GM21367 (cell line): ENCODE measurements at regions not wholly inside any gene's neighbourhood (a gene's known extent, or its start where the extent isn't known, plus 50 kb on each side); places are given as distances from the start of the nearest gene placed in this dataset.
"Not testable (repeated sequence)": the region's sequence is repeated elsewhere in the genome, so short reads cannot be mapped to it uniquely, and the experiment has no call there.

ENCODE experiments used
- ATAC-seq: cut with Tn5 transposase; IDR thresholded peaks from one replicate; pipeline ENCODE4 v1.9.1; 2021; ENCODE audit not compliant: unreplicated experiment

- ATAC-seq: no peak
Measured at GRCh38 chr5:101532430-101532829, 629.3 kb upstream of the ST8SIA4 start.

- ATAC-seq: no peak
Measured at GRCh38 chr5:101531026-101531425, 627.9 kb upstream of the ST8SIA4 start.

DNA sequence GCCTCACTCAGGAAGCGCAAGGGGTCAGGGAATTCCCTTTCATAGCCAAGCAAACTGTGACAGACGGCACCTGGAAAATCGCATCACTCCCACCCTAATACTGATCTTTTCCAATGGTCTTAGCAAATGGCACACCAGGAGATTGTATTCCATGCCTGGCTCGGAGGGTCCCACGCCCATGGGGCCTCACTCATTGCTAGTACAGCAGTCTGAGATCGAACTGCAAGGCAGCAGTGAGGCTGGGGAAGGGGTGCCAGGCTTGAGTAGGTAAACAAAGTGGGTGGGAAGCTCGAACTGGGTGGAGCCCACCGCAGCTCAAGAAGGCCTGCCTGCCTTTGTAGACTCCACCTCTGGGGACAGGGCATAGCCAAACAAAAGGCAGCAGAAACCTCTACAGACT lies 626.0 kb upstream of the ST8SIA4 start:
- ATAC-seq: not testable (repeated sequence)

- no peak for ATAC-seq
Measured at GRCh38 chr5:101520417-101520816, 617.3 kb upstream of the ST8SIA4 start.

GRCh38 chr5:101517795-101518194 lies 614.7 kb upstream of the ST8SIA4 start:
- ATAC-seq: no peak

- no peak for ATAC-seq
Measured at GRCh38 chr5:101515721-101516120, 612.6 kb upstream of the ST8SIA4 start.

GRCh38 chr5:101505891-101506570 lies 602.9 kb upstream of the ST8SIA4 start:
- ATAC-seq: no peak

- ATAC-seq: no peak
Measured at GRCh38 chr5:101482931-101483330, 579.8 kb upstream of the ST8SIA4 start.

GRCh38 chr5:101473483-101473882 lies 570.4 kb upstream of the ST8SIA4 start:
- no peak for ATAC-seq

GRCh38 chr5:101461455-101461854 lies 558.4 kb upstream of the ST8SIA4 start:
- no peak for ATAC-seq

GRCh38 chr5:101458587-101458986 lies 555.5 kb upstream of the ST8SIA4 start:
- ATAC-seq: no peak

DNA sequence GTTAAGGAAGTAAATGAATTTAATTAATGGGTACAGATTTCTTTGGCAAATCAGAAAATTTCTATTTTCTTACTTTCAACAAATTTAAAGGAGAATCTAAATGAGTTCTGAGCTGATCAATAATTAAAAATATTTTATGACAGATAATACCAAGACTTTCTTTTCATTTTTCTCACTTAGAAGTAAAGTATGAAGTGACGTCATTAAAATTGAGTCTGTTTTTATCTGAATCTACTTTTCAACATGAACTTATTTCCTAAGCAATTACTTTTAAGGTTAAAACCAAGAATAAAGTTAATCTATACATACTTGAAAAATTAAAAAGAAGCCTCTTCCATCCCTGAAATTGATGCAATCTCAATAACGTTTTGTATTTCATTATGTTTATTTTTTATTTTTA lies 552.8 kb upstream of the ST8SIA4 start:
- no peak for ATAC-seq

DNA sequence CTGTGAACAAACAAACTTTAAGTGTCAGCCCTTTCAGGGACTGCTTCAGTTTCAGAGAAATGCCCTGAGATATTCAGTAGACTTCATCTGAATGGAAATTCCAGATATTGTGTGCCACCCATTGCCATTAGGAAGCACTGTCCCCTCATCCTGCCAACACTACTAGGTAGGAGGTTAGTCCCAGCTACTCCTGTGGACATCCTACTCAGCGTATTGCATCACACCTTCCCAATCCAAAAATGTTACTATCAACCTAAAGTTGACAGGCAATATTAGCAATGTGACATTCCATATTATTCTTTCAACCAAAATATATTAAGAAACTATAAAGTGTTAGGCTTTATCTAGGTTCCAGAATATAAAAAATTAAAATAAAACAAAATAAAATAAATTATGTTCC lies 552.0 kb upstream of the ST8SIA4 start:
- ATAC-seq: no peak

DNA sequence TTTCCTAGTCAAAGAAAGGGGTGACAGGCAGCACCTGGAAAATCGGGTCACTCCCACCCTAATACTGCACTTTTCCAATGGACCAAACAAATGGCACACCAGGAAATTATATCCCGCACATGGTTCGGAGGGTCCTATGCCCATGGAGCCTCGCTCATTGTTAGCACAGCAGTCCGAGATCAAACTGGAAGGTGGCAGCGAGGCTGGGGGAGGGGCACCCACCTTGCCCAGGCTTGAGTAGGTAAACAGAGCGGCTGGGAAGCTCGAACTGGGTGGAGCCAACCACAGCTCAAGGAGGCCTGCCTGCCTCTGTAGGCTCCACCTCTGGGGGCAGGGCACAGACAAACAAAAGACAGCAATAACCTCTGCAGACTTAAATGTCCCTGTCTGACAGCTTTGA lies 539.2 kb upstream of the ST8SIA4 start:
- not testable (repeated sequence) for ATAC-seq

GRCh38 chr5:101440173-101440572 lies 537.1 kb upstream of the ST8SIA4 start:
- no peak for ATAC-seq

GRCh38 chr5:101437351-101437750 lies 534.3 kb upstream of the ST8SIA4 start:
- ATAC-seq: no peak

- ATAC-seq: no peak
Measured at GRCh38 chr5:101435768-101436167, 532.7 kb upstream of the ST8SIA4 start.

DNA sequence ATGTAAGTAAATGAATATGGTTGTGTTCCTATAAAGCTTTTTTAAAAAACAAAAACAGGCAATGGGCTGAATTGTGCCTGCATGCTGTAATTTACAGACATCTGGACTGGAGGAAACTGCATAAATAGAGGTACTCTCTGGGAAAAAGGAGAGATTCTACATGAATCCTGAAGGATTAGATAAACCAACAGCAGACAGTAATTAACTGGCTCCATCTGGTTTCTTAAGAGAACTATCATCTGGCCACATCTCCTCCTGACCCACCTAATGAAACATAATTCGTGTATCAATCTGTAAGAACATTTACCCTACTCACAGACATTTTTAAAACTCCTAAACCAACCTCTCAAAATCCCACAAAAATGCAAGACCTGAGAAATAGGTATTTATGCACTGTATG lies 528.1 kb upstream of the ST8SIA4 start:
- no peak for ATAC-seq

DNA sequence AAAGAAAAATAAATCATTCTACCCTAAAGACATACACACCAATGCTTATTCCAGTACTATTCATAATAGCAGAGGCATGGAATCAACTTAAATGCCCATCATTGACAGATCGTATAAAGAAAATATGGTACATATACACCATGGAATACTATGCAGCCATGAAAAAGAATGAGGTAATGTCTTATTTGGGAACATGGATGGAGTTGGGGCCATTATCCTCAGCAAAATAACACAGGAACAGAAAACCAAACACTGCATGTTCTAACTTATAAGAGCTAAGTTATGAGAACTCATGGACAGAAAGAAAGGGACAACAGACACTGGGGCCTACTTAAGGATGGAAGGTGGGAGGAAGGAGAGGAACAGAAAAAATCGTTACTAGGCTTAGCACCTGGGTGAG lies 527.5 kb upstream of the ST8SIA4 start:
- no peak for ATAC-seq

- ATAC-seq: no peak
Measured at GRCh38 chr5:101429241-101429640, 526.2 kb upstream of the ST8SIA4 start.

DNA sequence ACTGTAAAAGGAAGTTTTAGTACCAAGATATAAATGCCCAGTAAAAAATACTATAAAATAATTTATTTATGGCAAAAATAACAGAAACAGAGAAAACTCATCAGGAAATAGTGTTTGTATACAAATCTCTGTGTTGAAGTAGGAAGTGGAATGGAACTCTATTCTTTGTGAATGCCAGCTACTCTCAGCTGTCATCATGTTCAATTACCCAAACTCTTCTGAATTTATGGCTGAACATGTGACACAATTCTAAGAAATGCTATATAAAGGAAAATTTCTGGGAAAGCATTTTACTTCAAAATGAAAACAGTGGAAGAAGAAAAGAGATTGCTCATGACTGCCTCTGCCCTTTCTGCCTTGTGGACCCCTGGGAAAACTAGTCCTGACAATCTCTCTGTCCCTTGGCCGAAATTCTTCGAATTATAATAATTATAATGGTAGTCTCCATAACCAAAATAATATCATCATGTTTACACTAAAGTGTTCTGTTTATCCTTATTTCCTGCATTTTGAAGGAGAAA lies 522.3 kb upstream of the ST8SIA4 start:
- no peak for ATAC-seq

- no peak for ATAC-seq
Measured at GRCh38 chr5:101424530-101425175, 521.6 kb upstream of the ST8SIA4 start.

- ATAC-seq: no peak
Measured at GRCh38 chr5:101418713-101419118, 515.6 kb upstream of the ST8SIA4 start.
